MG63 (cell line): ENCODE measurements at regions not wholly inside any gene's neighbourhood (a gene's known extent, or its start where the extent isn't known, plus 50 kb on each side); places are given as distances from the start of the nearest gene placed in this dataset.
A peak's percentile ranks its signal among the peaks of the same experiment; 100 is the strongest.
"Not testable (repeated sequence)": the region's sequence is repeated elsewhere in the genome, so short reads cannot be mapped to it uniquely, and the experiment has no call there.

Experiments used
- DNase-seq: peaks from one replicate; pipeline ENCODE4 v3.0.0-alpha.2; 2020
- H3K27me3 ChIP-seq: fragments of 250-450 bp; sonication (Bioruptor Pico); 2 replicates; pipeline ENCODE4 v1.5.1; 2020; ENCODE audit warnings: mild to moderate bottlenecking, moderate library complexity
- H3K36me3 ChIP-seq: fragments of 250-450 bp; sonication (Bioruptor Pico); 2 replicates; pipeline ENCODE4 v1.5.1; 2020; ENCODE audit warnings: mild to moderate bottlenecking, moderate library complexity
- H3K4me3 ChIP-seq: fragments of 250-450 bp; sonication (Bioruptor Pico); 2 replicates; pipeline ENCODE4 v1.5.1; 2020; ENCODE audit warnings: mild to moderate bottlenecking, moderate library complexity
- H3K9me3 ChIP-seq: fragments of 250-450 bp; sonication (Bioruptor Pico); 2 replicates; pipeline ENCODE4 v1.5.1; 2020; ENCODE audit warnings: mild to moderate bottlenecking, moderate library complexity

- H3K9me3 ChIP-seq = no peaks in the 10 kb centered on the region
- no peaks in the 10 kb centered on the region for H3K36me3 ChIP-seq
- no peak overlapping the region for H3K4me3 ChIP-seq
- DNase-seq = no peak
- H3K27me3 ChIP-seq = peaks cover 4% of the 10 kb centered on the region; the same call in 1 of the 2 replicates
These were observed 168.1 kb downstream of the FCRL5 start for GRCh38 chr1:157384258-157384657.

GRCh38 chr1:157382351-157382750 lies 170.0 kb downstream of the FCRL5 start:
- no peaks in the 10 kb centered on the region for H3K36me3 ChIP-seq
- no peak for DNase-seq

GRCh38 chr1:157380523-157380922 lies 171.8 kb downstream of the FCRL5 start:
- DNase-seq = no peak
- peaks cover 7% of the 10 kb centered on the region; the same call in 1 of the 2 replicates for H3K27me3 ChIP-seq

More at GRCh38 chr1:157382351-157382750, 170.0 kb downstream of the FCRL5 start:
- Histone ChIP-seq H3K4me3 (no peak overlapping the region), H3K9me3 (no peaks in the 10 kb centered on the region), H3K27me3 (peaks cover 7% of the 10 kb centered on the region; the same call in 1 of the 2 replicates)

GRCh38 chr1:157377280-157377713 lies 175.0 kb downstream of the FCRL5 start:
- H3K36me3 ChIP-seq, H3K27me3 ChIP-seq, H3K9me3 ChIP-seq, H3K4me3 ChIP-seq: not testable (repeated sequence)
- peak; percentile 39 for DNase-seq

More at GRCh38 chr1:157380523-157380922, 171.8 kb downstream of the FCRL5 start:
- H3K4me3 ChIP-seq = no peak overlapping the region
- H3K36me3 ChIP-seq = no peaks in the 10 kb centered on the region
- no peaks in the 10 kb centered on the region for H3K9me3 ChIP-seq

GRCh38 chr1:157376681-157377080 lies 175.6 kb downstream of the FCRL5 start:
- peaks cover 5% of the 10 kb centered on the region; the same call in 1 of the 2 replicates for H3K27me3 ChIP-seq
- no peak for DNase-seq
- H3K4me3 ChIP-seq = no peak overlapping the region
- no peaks in the 10 kb centered on the region for H3K9me3 ChIP-seq
- H3K36me3 ChIP-seq = no peaks in the 10 kb centered on the region

- not testable (repeated sequence) for DNase-seq, H3K36me3 ChIP-seq, H3K4me3 ChIP-seq, H3K9me3 ChIP-seq, H3K27me3 ChIP-seq
These were observed 180.0 kb downstream of the FCRL5 start for GRCh38 chr1:157372311-157372710.

GRCh38 chr1:157371826-157372225 lies 180.5 kb downstream of the FCRL5 start:
- no peaks in the 10 kb centered on the region for H3K9me3 ChIP-seq
- no peaks in the 10 kb centered on the region for H3K27me3 ChIP-seq
- no peaks in the 10 kb centered on the region for H3K36me3 ChIP-seq
- no peak overlapping the region for H3K4me3 ChIP-seq
- no peak for DNase-seq

GRCh38 chr1:157371221-157371620 lies 181.1 kb downstream of the FCRL5 start:
- no peak for DNase-seq
- no peaks in the 10 kb centered on the region for H3K36me3 ChIP-seq
- no peak overlapping the region for H3K4me3 ChIP-seq
- H3K9me3 ChIP-seq = no peaks in the 10 kb centered on the region
- no peaks in the 10 kb centered on the region for H3K27me3 ChIP-seq

GRCh38 chr1:157370698-157371097 lies 181.6 kb downstream of the FCRL5 start:
- DNase-seq = no peak
- H3K4me3 ChIP-seq = no peak overlapping the region
- no peaks in the 10 kb centered on the region for H3K27me3 ChIP-seq
- no peaks in the 10 kb centered on the region for H3K36me3 ChIP-seq
- no peaks in the 10 kb centered on the region for H3K9me3 ChIP-seq

GRCh38 chr1:157369808-157370521 lies 182.3 kb downstream of the FCRL5 start:
- no peaks in the 10 kb centered on the region for H3K9me3 ChIP-seq
- no peaks in the 10 kb centered on the region for H3K27me3 ChIP-seq
- H3K36me3 ChIP-seq = no peaks in the 10 kb centered on the region
- DNase-seq = peak; percentile 4
- no peak overlapping the region for H3K4me3 ChIP-seq

GRCh38 chr1:157368941-157369340 lies 183.4 kb downstream of the FCRL5 start:
- not testable (repeated sequence) for H3K9me3 ChIP-seq, DNase-seq, H3K36me3 ChIP-seq, H3K4me3 ChIP-seq, H3K27me3 ChIP-seq

- DNase-seq = no peak
- Histone ChIP-seq H3K27me3 (no peaks in the 10 kb centered on the region), H3K36me3 (no peaks in the 10 kb centered on the region), H3K9me3 (no peaks in the 10 kb centered on the region), H3K4me3 (no peak overlapping the region)
These were observed 184.0 kb downstream of the FCRL5 start for GRCh38 chr1:157368363-157368762.

GRCh38 chr1:157367870-157368269 lies 184.4 kb downstream of the FCRL5 start:
- DNase-seq = no peak
- H3K36me3 ChIP-seq = no peaks in the 10 kb centered on the region
- H3K27me3 ChIP-seq = no peaks in the 10 kb centered on the region
- no peak overlapping the region for H3K4me3 ChIP-seq
- H3K9me3 ChIP-seq = no peaks in the 10 kb centered on the region

GRCh38 chr1:157367091-157367739 lies 185.1 kb downstream of the FCRL5 start:
- Histone ChIP-seq H3K27me3 (no peaks in the 10 kb centered on the region), H3K4me3 (no peak overlapping the region), H3K36me3 (no peaks in the 10 kb centered on the region), H3K9me3 (no peaks in the 10 kb centered on the region)
- DNase-seq = no peak

- H3K27me3 ChIP-seq = no peaks in the 10 kb centered on the region
- H3K4me3 ChIP-seq = no peak overlapping the region
- DNase-seq = no peak
- no peaks in the 10 kb centered on the region for H3K9me3 ChIP-seq
- no peaks in the 10 kb centered on the region for H3K36me3 ChIP-seq
These were observed 187.7 kb downstream of the FCRL5 start for GRCh38 chr1:157364612-157365011.

GRCh38 chr1:157363660-157364140 lies 188.6 kb downstream of the FCRL5 start:
- Histone ChIP-seq H3K9me3 (no peaks in the 10 kb centered on the region), H3K27me3 (no peaks in the 10 kb centered on the region), H3K4me3 (no peak overlapping the region), H3K36me3 (no peaks in the 10 kb centered on the region)
- peak; percentile 30 for DNase-seq

- DNase-seq = no peak
These were observed 192.3 kb downstream of the FCRL5 start for GRCh38 chr1:157360023-157360390.

More at GRCh38 chr1:157360023-157360390, 192.3 kb downstream of the FCRL5 start:
- Histone ChIP-seq H3K9me3 (no peaks in the 10 kb centered on the region), H3K27me3 (no peaks in the 10 kb centered on the region), H3K36me3 (no peaks in the 10 kb centered on the region), H3K4me3 (no peak overlapping the region)
